IPS-11a (cell line): ENCODE measurements at regions not wholly inside any gene's neighbourhood (a gene's known extent, or its start where the extent isn't known, plus 50 kb on each side); places are given as distances from the start of the nearest gene placed in this dataset.

Experiments
- H3K4me3 ChIP-seq: one replicate; pipeline ENCODE4 v1.5.1; 2013; ENCODE audit warnings: low read depth, low read length, control low read depth

DNA sequence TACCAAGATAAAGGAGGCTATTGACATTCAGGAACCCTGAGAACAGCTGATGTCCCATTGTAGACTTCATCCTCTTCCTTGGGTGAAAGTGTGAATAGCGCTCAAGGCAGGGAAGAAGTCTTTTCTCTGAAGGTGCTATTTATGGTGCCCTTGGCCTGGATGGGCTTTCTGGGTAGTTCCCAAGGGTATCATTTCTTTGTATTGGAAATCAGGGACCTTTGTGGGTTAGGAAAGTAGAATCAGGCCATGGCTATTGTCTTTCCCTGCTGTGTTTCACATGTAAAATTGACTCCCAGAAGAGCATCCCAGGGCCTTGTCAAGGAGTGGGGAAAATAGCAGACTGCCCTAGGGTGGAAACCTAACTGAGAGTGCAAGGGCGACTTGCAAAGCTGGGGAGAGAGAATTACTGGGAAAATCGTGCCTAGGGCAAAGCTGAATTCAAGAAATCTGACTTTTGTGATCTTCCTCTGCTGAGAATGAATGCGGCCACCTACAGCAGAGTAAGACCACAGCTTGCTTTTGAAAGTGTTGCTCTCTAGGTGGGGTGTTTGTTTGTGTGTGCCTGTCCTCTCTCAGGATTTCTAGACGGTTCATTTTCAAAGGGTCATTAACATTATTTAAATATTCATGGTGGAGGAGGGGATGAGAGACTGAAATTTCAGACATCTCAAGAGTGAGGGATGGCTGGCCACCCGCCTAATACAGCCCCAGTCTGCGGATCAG is 160.6 kb downstream of the C9orf152 start:
- peak overlapping the region; percentile 69 for H3K4me3 ChIP-seq

DNA sequence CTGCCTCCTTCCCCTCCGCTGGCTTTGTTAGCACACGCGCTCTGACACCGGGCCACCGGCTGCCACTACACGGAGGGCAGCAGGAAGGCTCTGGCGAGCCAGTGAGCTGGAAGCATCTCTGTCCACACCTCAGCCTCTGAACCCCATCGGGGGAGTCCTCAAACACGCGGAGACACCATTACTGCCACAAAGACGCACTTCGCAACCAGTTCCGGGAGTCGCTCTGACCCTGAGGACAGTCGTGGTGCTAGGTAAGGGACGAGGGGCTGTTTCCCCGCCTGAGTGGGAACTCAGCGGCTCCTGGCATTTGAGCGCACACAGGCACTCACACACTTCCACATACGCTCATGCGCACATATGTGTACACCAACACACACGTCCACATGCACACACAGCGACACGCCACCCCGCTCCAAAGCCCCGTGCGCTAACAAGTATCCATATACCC is 160.0 kb downstream of the C9orf152 start:
- H3K4me3 ChIP-seq = peak overlapping the region; percentile 69

DNA sequence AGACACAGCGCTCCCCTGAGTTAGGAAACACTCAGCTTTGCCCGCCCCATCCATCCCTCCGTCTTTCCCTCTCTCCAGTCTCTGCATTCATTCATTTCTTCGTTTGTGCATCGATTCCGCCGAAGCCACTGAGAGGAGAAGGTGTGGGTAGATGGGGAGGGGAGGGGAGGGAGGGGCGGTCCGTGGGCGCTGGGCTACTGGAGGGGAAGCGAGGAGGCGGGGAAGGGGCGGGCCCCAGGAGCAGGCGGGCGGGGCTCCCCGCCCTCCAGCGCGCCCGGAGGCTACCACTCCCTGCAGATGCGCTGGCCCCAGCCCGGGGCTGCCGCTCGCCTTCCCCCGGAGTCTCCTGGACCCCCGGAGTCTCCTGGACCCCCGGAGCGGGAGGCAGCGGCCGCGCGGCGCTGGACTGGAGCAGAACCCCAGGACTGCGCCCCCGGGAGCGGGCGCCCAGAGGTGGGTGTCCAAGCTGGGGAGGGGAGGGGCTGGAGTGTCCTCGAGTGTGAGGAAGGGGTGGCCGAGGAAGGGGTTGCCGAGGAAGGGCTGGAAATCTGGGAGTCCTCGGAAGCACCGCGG is 159.5 kb downstream of the C9orf152 start:
- peak overlapping the region; percentile 78 for H3K4me3 ChIP-seq

DNA sequence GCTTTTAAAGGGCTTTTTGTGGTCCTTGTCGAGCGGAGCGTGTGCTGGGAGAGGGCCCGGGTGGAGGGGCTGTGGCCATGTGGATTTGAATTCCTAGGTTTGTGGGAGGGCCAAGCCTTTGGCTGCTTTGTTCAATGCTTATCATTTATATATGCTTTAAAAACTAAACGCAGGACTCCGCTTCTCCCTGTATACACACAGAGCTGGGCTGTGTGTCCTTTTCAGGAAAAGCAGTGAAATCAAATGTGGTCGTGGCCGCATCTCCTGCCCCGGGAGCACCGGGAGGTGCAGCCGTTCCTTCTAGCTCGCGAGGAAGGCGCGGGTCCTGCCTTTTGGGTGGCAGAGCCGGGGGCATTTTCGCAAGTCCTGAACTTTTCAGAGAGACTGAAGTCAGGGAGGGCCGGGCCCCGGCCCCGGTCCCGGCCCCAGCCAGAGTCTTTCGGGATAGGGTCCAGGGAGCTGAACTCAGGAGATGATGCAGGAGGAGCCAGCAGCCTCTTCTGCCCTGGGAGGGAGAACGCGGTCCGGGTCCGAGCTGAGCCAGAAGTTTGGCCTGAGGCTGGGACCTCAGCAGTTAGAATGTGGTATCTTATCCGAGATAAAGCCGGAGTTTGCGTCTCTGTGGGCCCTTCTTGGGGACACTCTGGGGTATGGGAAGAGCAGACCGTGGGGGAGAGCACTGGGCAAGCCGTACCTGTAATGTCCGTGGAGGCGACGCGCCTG is 158.8 kb downstream of the C9orf152 start:
- peak overlapping the region; percentile 78 for H3K4me3 ChIP-seq

DNA sequence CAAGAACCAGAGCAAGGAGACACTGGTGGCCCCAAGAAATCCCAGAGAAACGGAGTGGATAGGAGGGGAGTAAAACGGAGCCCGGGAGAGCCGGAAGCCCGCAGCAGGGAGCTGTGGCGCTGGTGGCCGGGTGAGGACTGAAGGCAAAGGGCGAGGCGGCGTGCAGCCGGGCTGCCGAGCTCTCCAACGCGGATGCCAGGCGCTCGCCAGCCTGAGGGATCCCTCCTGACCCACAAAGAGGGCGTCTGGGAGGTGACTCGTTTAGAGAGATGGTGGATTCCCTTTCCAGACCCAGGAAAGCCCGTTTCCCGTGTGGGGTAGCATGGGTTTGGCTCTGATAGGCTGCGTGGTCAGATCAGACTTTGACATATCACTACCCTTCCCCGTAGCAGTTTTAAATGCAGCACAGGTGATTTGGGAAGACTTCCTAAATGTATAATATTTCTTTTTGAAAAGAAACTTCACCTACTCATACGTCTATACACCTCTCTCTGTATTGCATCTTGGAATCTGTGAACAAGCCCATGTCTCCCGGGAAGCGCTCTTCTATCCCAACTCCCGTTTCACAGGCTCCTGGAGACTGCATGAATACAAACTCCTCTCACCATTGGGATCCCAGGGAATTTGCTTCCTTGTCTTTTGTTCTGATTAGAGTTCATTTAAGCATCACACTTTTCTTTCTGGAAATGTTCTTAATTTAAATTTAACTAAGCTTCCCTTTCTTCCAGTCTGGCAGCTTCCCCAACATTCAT is 158.1 kb downstream of the C9orf152 start:
- peak overlapping the region; percentile 78 for H3K4me3 ChIP-seq

DNA sequence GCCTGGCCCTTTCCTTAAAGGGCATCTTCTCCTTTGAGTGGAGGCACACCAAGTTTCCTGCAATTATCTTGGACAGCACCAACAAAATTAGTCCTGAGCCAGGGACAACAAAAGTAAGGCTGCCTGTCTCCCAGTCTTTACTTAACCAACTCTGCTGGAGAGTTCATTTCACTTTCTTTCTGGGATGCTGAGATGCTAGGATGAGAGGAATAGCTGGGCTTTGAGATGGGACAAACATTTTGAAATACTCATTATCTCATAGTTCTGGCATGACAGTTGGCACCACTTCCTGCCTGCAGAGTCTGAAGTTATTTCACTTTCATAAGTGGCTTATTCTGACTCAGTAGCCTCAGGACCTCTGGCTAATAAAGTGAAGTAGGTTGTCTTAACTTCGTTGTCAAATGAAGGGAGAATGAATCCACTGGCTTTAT is 157.0 kb downstream of the C9orf152 start:
- no peak overlapping the region for H3K4me3 ChIP-seq

DNA sequence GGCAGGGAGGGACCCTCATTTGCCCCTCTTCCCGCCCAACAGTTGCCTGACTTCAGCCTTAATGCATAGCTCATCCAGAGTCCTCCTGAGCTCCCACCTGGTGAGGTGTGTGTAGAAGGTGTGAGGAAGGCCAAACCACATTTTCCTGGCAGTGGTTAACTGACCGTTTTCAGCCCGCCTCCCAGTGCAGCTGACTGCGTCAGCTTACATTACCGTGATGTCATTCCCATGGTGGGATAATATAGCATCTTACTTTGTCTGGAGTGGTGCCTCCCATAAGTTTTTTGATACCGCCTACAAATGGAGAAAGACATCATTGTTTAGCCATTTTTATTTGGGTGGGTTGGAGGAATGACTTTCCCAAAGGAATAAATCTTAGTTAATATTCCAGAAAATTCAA is 151.9 kb downstream of the C9orf152 start:
- no peak overlapping the region for H3K4me3 ChIP-seq

DNA sequence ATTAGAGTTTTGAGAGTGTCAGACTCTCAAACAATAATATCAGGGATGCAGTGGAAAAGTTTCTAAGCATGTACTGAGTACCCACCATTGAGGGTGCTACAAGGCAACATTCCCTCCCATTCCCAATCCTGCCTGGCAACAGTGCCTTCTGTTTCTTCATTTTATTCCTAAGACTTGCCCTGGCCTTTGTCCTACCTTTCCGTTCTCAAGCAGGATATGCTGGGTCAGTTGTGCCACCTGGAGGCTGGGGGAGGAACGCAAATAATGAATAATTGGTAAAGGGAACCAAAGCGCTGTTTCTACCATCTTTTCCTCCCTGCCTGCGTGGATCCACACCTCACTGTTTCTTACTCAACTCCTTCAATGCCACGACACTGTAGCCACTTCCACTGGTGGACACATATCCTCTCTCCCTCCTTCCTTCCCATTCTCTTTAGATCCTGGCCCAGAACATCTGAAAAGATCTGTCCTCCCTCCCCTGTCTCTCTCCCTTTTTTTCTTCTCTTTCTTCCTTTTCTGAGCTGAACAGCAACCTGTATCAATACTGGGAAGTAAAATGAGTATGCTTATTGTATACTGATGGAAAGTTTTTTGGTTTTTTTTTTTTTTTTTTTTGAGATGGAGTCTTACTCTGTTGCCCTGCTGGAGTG is 149.5 kb downstream of the C9orf152 start:
- H3K4me3 ChIP-seq = no peak overlapping the region

DNA sequence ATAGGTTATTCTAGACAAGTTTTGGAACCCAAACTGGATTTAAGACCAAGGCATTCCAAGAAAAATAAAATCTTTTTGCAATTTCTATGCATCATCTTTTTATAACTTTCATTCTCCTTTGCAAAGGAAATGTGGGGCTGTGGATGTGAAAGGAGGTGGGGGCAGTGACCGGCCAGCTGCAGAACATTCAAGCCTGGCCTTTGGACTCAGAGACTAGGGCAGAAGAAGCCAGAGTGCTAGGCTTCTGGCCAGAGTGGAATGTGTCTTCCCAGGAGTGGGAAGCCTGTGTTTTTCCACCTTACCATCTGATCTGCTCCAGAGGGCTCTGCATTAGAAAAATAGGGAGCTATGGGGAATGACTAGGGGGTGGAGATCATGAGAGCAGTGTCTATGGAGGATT is 148.5 kb downstream of the C9orf152 start:
- H3K4me3 ChIP-seq = no peak overlapping the region

DNA sequence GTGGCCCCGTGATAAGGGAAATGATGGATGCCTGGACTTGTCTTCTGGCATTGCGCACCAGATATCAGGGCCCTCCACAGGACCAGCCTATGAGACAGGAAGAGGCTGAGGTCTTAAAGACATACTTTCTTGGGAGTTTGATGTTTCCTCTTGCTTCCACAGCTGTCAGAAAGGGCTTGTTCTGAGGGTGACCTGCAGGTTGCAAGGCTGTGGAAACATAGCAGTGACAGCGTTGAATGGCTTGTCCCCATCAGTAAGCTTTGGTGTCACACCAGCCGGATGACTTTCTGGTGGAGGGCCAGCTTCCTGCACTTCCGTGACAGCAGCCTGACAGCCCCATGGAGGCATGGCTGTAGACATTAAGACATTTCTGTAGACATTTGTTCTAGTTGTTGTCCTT is 143.2 kb downstream of the C9orf152 start:
- H3K4me3 ChIP-seq = no peak overlapping the region

DNA sequence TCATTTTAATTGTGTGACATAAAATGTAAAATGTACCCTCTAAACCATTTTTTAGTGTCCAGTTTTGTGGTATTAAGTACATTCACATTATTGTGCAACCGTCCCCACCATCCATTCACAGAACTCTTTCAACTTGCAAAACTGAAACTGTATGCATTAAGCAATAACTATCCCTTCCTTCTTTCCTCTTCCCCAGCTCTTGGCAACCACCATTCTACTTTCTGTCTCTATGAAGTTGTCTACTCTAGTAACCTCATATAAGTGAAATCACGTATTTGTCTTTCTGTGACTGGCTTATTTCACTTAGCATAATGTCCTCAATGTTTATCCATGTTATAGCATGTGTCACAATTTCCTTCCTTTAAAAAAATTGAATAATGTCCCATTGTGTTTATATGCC is 142.4 kb downstream of the C9orf152 start:
- no peak overlapping the region for H3K4me3 ChIP-seq

DNA sequence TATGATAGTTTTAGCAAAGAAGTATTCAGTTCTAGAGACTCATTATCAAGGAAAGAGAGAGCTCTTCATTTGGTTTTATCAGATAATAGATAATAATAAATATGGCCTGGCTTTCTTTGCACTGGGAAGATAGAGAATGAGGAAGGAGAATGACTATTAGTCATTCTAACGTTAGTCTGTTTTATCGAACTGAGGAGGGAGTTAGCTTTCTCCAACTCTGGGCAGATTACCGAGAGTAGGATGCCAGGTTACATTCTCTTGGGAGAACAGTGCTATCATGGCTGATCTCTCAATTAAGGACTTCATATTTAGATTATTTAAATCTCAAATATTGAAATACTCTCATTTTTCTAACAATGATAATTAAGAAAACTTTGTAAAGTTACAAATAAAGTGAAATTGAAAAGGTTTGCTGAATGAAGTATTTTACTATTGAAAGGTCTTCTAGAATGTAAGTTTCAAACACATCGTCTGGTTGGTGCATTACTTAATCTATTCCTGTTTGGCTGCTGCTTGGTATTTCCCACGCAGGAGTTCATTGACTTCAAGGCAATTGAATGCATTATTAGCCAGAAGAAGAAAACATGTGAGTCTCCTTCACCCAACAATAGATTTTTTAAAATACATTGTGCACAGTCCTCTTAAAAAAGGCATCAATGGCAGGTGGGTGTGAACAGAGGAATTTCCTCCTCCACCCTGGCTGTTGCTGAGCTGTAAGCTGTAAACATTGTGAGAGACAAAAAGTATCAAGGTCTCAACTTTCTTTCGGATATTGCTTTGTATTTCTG is 140.8 kb downstream of the C9orf152 start:
- no peak overlapping the region for H3K4me3 ChIP-seq

DNA sequence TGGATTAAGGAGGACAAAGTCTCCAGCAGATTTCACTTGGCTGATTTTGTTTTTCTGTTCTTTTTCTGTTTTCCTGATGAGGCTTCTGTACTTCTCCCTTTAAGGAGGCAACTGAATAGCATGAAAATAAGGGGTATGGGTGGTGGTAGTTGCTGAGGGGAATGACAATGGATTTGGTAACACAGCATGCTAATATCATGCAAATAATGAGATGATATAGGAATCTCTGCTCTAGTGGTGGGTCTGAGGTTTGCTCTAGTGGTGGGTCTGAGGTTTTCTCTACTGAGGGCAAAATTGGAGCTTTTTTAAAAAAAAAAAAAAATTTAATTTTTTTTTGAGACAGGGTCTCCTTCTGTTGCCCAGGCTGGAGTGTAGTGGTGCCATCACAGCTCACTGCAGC is 139.7 kb downstream of the C9orf152 start:
- H3K4me3 ChIP-seq = no peak overlapping the region

DNA sequence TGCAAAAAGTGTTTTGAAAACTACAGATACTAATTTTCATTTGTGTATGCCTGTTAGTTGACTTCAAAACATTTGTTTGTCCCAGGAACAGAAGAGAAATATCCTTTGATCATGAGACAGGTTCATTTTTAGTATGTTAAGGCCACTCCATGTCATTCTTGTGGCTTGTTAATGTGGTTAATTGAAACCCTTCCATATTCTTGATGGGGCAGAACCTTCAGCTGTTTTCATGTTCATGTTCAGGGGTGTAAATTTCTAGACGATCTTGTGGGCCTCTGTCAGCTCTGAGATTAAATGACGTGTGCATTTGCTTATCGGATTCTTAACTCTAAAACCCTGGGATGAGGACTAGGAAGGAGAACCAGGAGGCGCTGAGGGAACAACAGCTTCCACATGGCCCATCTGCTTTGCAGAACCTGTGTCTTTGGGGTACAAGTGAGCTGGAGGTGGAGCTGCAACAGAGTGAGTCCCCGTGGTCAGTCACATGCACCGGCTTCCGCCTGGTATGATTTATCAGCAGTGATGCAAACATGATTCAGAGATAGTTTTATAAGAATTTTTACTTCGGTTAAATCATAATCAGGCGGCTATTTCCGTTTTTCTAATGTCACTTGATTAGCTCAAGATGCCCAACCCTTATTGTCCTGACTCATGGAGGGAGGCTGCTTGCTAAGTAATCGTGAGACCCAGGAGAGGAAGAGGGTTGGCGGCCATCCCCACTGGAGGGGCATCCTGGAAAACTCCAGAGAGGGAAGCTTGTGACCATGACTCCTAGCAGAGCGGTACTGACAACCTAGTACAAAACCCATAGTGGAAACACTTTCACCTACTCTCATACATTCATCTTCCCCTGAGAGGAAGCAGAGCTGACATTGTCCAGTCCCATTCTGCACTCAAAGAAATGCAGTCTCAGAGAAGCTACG is 138.4 kb downstream of the C9orf152 start:
- H3K4me3 ChIP-seq = no peak overlapping the region

DNA sequence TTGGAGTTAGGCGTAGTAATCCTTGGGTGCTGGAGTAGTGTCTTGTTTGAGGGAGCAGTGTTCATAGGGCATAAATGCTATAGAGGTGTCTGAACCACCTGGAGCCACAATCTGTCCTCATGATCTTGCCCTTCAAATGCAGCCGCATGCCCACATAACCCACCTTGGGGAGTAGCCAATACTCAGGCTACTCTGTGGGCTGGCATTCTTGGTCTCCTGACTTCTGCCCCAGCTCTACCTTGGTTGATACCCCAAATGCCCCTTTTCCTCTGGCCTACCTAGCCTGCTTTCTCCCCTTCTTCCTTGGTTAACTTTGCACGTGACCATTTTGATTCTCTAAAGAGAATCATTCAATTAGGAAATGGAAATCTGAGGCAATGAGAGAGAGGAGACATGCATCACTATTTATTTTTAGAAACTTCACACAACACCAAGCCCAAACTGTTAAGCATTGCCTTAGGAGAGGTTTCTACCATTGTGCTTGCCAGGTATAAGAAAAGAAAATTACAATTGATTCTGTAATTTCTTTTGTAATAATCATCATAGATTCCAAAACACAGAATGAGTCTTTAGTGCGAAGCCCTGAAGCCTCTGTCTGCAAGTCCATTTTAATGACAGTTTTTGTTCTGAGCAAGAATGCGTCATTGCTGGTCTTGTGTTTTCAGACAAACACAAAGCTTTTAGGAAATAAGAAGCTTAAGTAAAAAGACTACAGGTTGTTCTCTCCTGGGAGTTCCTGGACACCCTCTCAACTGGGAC is 135.2 kb downstream of the C9orf152 start:
- no peak overlapping the region for H3K4me3 ChIP-seq

DNA sequence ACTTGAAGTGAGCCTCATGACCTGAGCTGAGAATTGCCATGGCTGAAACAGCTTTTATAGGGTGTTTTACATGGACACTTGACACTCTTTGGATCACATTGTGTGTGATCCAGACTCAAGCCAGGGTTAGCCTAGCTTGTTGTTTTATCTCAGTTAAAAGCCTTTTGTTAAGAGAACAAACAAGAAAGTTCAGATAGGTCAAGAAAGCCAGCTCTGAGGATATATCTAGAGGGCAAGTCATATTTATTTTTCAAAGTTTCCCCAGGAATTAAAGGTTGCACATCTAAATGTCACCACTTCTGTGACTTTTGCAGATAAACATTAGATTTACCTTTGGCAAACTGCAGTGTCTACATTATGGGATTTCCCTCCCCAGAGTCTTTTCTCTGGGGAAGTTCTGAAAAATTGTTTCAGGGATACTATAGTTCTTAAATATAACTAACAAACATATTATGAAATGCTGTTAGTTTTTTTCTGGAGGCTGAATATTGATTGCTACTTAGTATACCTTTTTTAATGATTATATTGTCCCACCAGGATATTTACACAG is 134.5 kb downstream of the C9orf152 start:
- H3K4me3 ChIP-seq = no peak overlapping the region

DNA sequence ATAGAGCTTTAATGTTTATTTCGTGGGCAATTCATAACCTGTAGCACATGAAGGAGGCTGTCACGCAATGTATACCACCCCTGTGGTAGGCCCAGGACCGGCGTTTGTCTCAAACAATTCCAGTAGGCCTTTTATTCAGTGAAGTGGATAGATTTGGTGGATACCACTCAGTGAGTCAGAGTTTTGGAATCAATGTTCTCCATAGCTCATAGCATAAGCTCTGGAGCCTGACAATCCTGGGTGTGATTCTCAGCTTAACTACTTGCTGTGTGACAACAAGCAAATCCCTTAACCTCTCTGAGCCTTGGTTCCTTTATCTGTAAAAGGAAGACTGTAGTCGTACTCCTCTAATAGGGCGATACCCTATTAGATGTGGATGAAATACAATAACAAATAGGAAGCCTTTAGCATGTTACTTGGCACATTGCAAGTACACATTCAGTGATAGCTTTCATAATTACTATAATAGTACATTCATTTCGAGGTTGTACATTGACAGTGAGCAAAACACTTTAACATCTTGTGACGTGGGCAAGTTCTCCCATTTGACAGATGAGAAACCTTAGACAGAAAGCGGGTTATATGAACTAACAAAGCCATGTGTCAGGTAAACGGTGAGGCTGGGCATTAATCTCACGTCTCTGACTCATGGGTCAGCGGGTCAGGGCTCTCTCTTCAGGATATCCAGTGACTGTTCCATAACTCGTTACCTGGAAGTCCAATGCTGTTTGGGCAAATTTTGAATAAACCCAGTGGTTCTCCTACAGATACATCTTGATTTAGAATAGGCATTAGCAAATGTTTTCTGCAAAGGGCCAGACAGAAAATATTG is 130.8 kb downstream of the C9orf152 start:
- H3K4me3 ChIP-seq = no peak overlapping the region
